DND-41 (cell line): ENCODE measurements at regions not wholly inside any gene's neighbourhood (a gene's known extent, or its start where the extent isn't known, plus 50 kb on each side); places are given as distances from the start of the nearest gene placed in this dataset.

ENCODE experiments used
- ATAC-seq: fragments of 200-7000 bp; cut with Tn5 transposase; 3 replicates; pipeline ENCODE4 v1.9.1; 2021; ENCODE audit warnings: low read depth; ENCODE audit not compliant: insufficient read depth
- DNase-seq: peaks from one replicate; pipeline ENCODE4 v3.0.0-alpha.2; 2020
- H2AFZ ChIP-seq: 2 replicates; pipeline ENCODE4 v1.6.0; 2012; ENCODE audit warnings: low read depth, low read length
- H3K27ac ChIP-seq: 2 replicates; pipeline ENCODE4 v1.5.1; 2012; ENCODE audit warnings: low read length, inconsistent platforms
- H3K27me3 ChIP-seq: fragments of 200-600 bp; sonication (generic); 2 replicates; pipeline ENCODE4 v1.6.0; 2012; ENCODE audit warnings: low read length, mild to moderate bottlenecking, inconsistent platforms; ENCODE audit not compliant: insufficient read depth, poor library complexity
- H3K36me3 ChIP-seq: 2 replicates; pipeline ENCODE4 v1.5.1; 2012; ENCODE audit warnings: low read length, inconsistent platforms; ENCODE audit not compliant: insufficient read depth
- H3K4me1 ChIP-seq: 2 replicates; pipeline ENCODE4 v1.5.1; 2012; ENCODE audit warnings: mild to moderate bottlenecking, low read length; ENCODE audit not compliant: insufficient read depth
- H3K4me2 ChIP-seq: 2 replicates; pipeline ENCODE4 v1.6.0; 2012; ENCODE audit warnings: mild to moderate bottlenecking, moderate library complexity, low read length, inconsistent platforms; ENCODE audit not compliant: insufficient read depth
- H3K4me3 ChIP-seq, 2 experiments: fragments of 200-600 bp in 1 of 2; shearing (Covaris generic) in 1 of 2; 2 replicates each; pipeline ENCODE4 v1.5.1; 2012 to 2016; ENCODE audit warnings: inconsistent platforms in 2 of 2, low read length in 2 of 2, mild to moderate bottlenecking in 2 of 2, low read depth in 1 of 2, moderate library complexity in 1 of 2
- H3K79me2 ChIP-seq: 2 replicates; pipeline ENCODE4 v1.6.0; 2012; ENCODE audit warnings: low read length, inconsistent platforms; ENCODE audit not compliant: insufficient read depth
- H3K9ac ChIP-seq: 2 replicates; pipeline ENCODE4 v1.6.0; 2012; ENCODE audit warnings: low read depth, mild to moderate bottlenecking, inconsistent platforms, low read length, moderate library complexity
- H3K9me3 ChIP-seq: 2 replicates; pipeline ENCODE4 v1.5.1; 2012; ENCODE audit warnings: low read length, moderate library complexity, mild to moderate bottlenecking, inconsistent platforms; ENCODE audit not compliant: insufficient read depth, severe bottlenecking
- H4K20me1 ChIP-seq: 2 replicates; pipeline ENCODE4 v1.6.0; 2012; ENCODE audit warnings: low read length; ENCODE audit not compliant: insufficient read depth
- CTCF ChIP-seq: IDR thresholded peaks from 2 replicates; pipeline ENCODE4 v1.5.1; 2012; ENCODE audit warnings: borderline replicate concordance, low read length, moderate library complexity, mild to moderate bottlenecking; ENCODE audit not compliant: poor library complexity, severe bottlenecking; ENCODE audit errors: extremely low read depth
- EZH2 ChIP-seq: IDR thresholded peaks from 3 replicates; pipeline ENCODE4 v1.6.1; 2012; ENCODE audit warnings: borderline replicate concordance, low read depth, mild to moderate bottlenecking, moderate library complexity, low read length, inconsistent platforms; ENCODE audit not compliant: severe bottlenecking

- Histone ChIP-seq H4K20me1 (no peaks in the 10 kb centered on the region), H3K27ac (no peak overlapping the region), H3K9me3 (no peaks in the 10 kb centered on the region), H3K79me2 (no peaks in the 10 kb centered on the region), H2AFZ (no peak overlapping the region), H3K36me3 (no peaks in the 10 kb centered on the region), H3K27me3 (peaks cover 7% of the 10 kb centered on the region), H3K9ac (no peak overlapping the region), H3K4me2 (no peak overlapping the region), H3K4me3 (no peak overlapping the region), H3K4me1 (no peaks in the 10 kb centered on the region)
- ATAC-seq, result no peak
- no peak for TF ChIP-seq EZH2
- TF ChIP-seq CTCF, result no peak
- DNase-seq, result no peak
Observed at GRCh38 chr16:76670125-76670857, 393.1 kb downstream of the CNTNAP4 start.

- Histone ChIP-seq H3K4me2 (no peak overlapping the region), H3K4me3 (no peak overlapping the region), H3K9ac (no peak overlapping the region), H3K4me1 (no peaks in the 10 kb centered on the region), H4K20me1 (no peaks in the 10 kb centered on the region), H3K27me3 (peaks cover 4% of the 10 kb centered on the region), H3K27ac (no peak overlapping the region), H3K9me3 (no peaks in the 10 kb centered on the region), H3K79me2 (no peaks in the 10 kb centered on the region), H2AFZ (no peak overlapping the region), H3K36me3 (no peaks in the 10 kb centered on the region)
- ATAC-seq (no peak), DNase-seq (no peak)
- no peak for TF ChIP-seq EZH2
- no peak for TF ChIP-seq CTCF
Observed at GRCh38 chr16:76676356-76676755, 399.2 kb downstream of the CNTNAP4 start.

- no peak for ATAC-seq
- no peaks in the 10 kb centered on the region for H3K9me3 ChIP-seq
Observed at GRCh38 chr16:76681296-76681695, 404.1 kb downstream of the CNTNAP4 start.

More at GRCh38 chr16:76681296-76681695, 404.1 kb downstream of the CNTNAP4 start:
- H3K36me3 ChIP-seq, result no peaks in the 10 kb centered on the region
- H3K9ac ChIP-seq, result no peak overlapping the region
- no peak for TF ChIP-seq CTCF
- TF ChIP-seq EZH2, result no peak
- no peak overlapping the region for H3K27ac ChIP-seq
- no peak overlapping the region for H2AFZ ChIP-seq
- H3K4me3 ChIP-seq, result no peak overlapping the region
- no peaks in the 10 kb centered on the region for H4K20me1 ChIP-seq
- DNase-seq, result no peak
- no peak overlapping the region for H3K4me2 ChIP-seq
- H3K27me3 ChIP-seq, result no peaks in the 10 kb centered on the region
- H3K79me2 ChIP-seq, result no peaks in the 10 kb centered on the region
- H3K4me1 ChIP-seq, result no peaks in the 10 kb centered on the region
